K562 (cell line): ENCODE measurements at regions not wholly inside any gene's neighbourhood (a gene's known extent, or its start where the extent isn't known, plus 50 kb on each side); places are given as distances from the start of the nearest gene placed in this dataset.
A peak's percentile ranks its signal among the peaks of the same experiment; 100 is the strongest.

Experiments used
- CBX3 ChIP-seq, 2 experiments: IDR thresholded peaks; 1 replicate in 1 of 2; 2 replicates in 1 of 2; pipeline ENCODE4 v1.6.1; 2012; ENCODE audit warnings: inconsistent platforms in 2 of 2, low read length in 2 of 2, borderline replicate concordance in 1 of 2, control low read depth in 1 of 2
- CCAR2 ChIP-seq: fragments of 200-400 bp; formaldehyde crosslinking; IDR thresholded peaks from 2 replicates; pipeline ENCODE4 v1.6.1; 2017; ENCODE audit warnings: mild to moderate bottlenecking, low read depth, low read length
- CREM ChIP-seq: IDR thresholded peaks from 2 replicates; pipeline ENCODE4 v1.6.1; 2014; ENCODE audit warnings: antibody characterized with exemption, low read depth
- CXXC5 ChIP-seq: fragments of 250-450 bp; sonication (Bioruptor Pico); IDR thresholded peaks from 2 replicates; pipeline ENCODE4 v1.8.0; 2022; ENCODE audit warnings: inconsistent platforms, mild to moderate bottlenecking, moderate library complexity
- DIDO1 ChIP-seq: fragments of 450-650 bp; IDR thresholded peaks from 2 replicates; pipeline ENCODE4 v1.6.1; 2016; ENCODE audit warnings: low read depth, missing biosample characterization, missing genetic modification characterization
- ETS1 ChIP-seq: conservative IDR thresholded peaks from 2 replicates; pipeline ENCODE4 v1.6.1; 2011; ENCODE audit warnings: low read depth, mild to moderate bottlenecking, low read length; ENCODE audit not compliant: control insufficient read depth
- GTF2E2 ChIP-seq: fragments of 200-800 bp; sonication (Bioruptor generic); IDR thresholded peaks from 2 replicates; pipeline ENCODE4 v1.6.1; 2016; ENCODE audit warnings: missing genetic modification characterization, missing compliant biosample characterization
- HCFC1 ChIP-seq: IDR thresholded peaks from 2 replicates; pipeline ENCODE4 v1.6.1; 2012; ENCODE audit warnings: low read depth, low read length, improper control_type of control experiment
- HDGF ChIP-seq: fragments of 450-650 bp; IDR thresholded peaks from 2 replicates; pipeline ENCODE4 v1.6.1; 2016
- KLF13 ChIP-seq: fragments of 450-650 bp; IDR thresholded peaks from 2 replicates; pipeline ENCODE4 v1.6.1; 2016; ENCODE audit warnings: missing genetic modification characterization, low read depth, mild to moderate bottlenecking, missing compliant biosample characterization, moderate library complexity, borderline replicate concordance
- MED1 ChIP-seq: sonication (generic); formaldehyde crosslinking; IDR thresholded peaks from 2 replicates; pipeline ENCODE4 v1.8.1; 2023; ENCODE audit warnings: missing genetic modification reagents, borderline replicate concordance
- MEF2D ChIP-seq: conservative IDR thresholded peaks from 2 replicates; pipeline ENCODE4 v1.6.1; 2016; ENCODE audit warnings: low read depth, missing genetic modification characterization, missing compliant biosample characterization
- MXD1 ChIP-seq: fragments of 250-450 bp; sonication (Bioruptor Pico); IDR thresholded peaks from 2 replicates; pipeline ENCODE4 v1.8.0; 2021; ENCODE audit warnings: borderline replicate concordance, mild to moderate bottlenecking, moderate library complexity; ENCODE audit not compliant: poor library complexity, severe bottlenecking
- RBM17 ChIP-seq: fragments of 200-400 bp; formaldehyde crosslinking; IDR thresholded peaks from 2 replicates; pipeline ENCODE4 v1.6.1; 2017; ENCODE audit warnings: low read depth, mild to moderate bottlenecking, low read length, borderline replicate concordance
- RCOR1 ChIP-seq, 2 experiments: IDR thresholded peaks; 2 replicates each; pipeline ENCODE4 v1.6.1; 2012; ENCODE audit warnings: low read depth in 2 of 2, low read length in 2 of 2, borderline replicate concordance in 1 of 2, improper control_type of control experiment in 1 of 2
- RNF2 ChIP-seq: sonication (generic); IDR thresholded peaks from 2 replicates; pipeline ENCODE4 v1.6.1; 2016
- SNIP1 ChIP-seq: fragments of 450-650 bp; IDR thresholded peaks from 2 replicates; pipeline ENCODE4 v1.7.1; 2017; ENCODE audit warnings: low read depth, mild to moderate bottlenecking
- TCF3 ChIP-seq: sonication (generic); formaldehyde crosslinking; IDR thresholded peaks from 2 replicates; pipeline ENCODE4 v1.4.0; 2020; ENCODE audit warnings: mild to moderate bottlenecking, missing genetic modification reagents
- TCF7 ChIP-seq: sonication (generic); IDR thresholded peaks from 2 replicates; pipeline ENCODE4 v1.6.1; 2016; ENCODE audit warnings: antibody characterized with exemption, borderline replicate concordance
- ZFP91 ChIP-seq: sonication (generic); formaldehyde crosslinking; IDR thresholded peaks from 2 replicates; pipeline ENCODE4 v1.8.0; 2022; ENCODE audit warnings: mild to moderate bottlenecking, missing genetic modification reagents
- ZNF124 ChIP-seq: sonication (generic); formaldehyde crosslinking; IDR thresholded peaks from 2 replicates; pipeline ENCODE4 v1.8.1; 2022; ENCODE audit warnings: missing genetic modification reagents
- ZNF133 ChIP-seq: fragments of 250-450 bp; sonication (Bioruptor Pico); IDR thresholded peaks from 2 replicates; pipeline ENCODE4 v1.4.0; 2020; ENCODE audit warnings: mild to moderate bottlenecking
- ZNF551 ChIP-seq: fragments of 250-450 bp; sonication (Bioruptor Pico); IDR thresholded peaks from 2 replicates; pipeline ENCODE4 v1.5.0; 2021; ENCODE audit warnings: mild to moderate bottlenecking, moderate library complexity
- ZNF586 ChIP-seq: fragments of 450-650 bp; formaldehyde crosslinking; conservative IDR thresholded peaks from 2 replicates; pipeline ENCODE4 v1.4.0; 2020; ENCODE audit warnings: mild to moderate bottlenecking, moderate library complexity
- ZZZ3 ChIP-seq: fragments of 450-650 bp; IDR thresholded peaks from 2 replicates; pipeline ENCODE4 v1.6.1; 2016; ENCODE audit warnings: antibody characterized with exemption, mild to moderate bottlenecking, moderate library complexity
- TF ChIP-seq, protein P1 (sequence below): fragments of 450-650 bp; formaldehyde crosslinking; IDR thresholded peaks from 2 replicates; pipeline ENCODE4 v1.4.0; 2020; ENCODE audit warnings: mild to moderate bottlenecking, mixed read lengths

- TF ChIP-seq ETS1 (no peak), DIDO1 (tag) (no peak), RCOR1 (IDR thresholded peaks at IDR 0.05; ENCODE audit: borderline replicate concordance in 1 of 2, low read depth in 2 of 2, low read length in 2 of 2) (no peak), HCFC1 (no peak), ZFP91 (no peak), ZZZ3 (no peak), CCAR2 (no peak), RBM17 (no peak), KLF13 (tag) (no peak), ZNF133 (CRISPR knock-in tag) (no peak), SNIP1 (no peak), TCF7 (no peak), ZNF551 (CRISPR knock-in tag) (no peak), ZNF586 (CRISPR knock-in tag) (no peak), CREM (peak; percentile 43; the same call in 1 of the 2 replicates), TCF3 (CRISPR knock-in tag) (0 out of 2 replicates have a peak, but pooled peaks have one; percentile 5), CXXC5 (CRISPR knock-in tag) (no peak), CBX3 (IDR thresholded peaks at IDR 0.05; ENCODE audit: borderline replicate concordance in 1 of 2, low read length in 2 of 2) (no peak), MEF2D (tag) (no peak), MXD1 (CRISPR knock-in tag) (no peak), ZNF124 (CRISPR knock-in tag) (no peak), HDGF (no peak), RNF2 (no peak), MED1 (CRISPR knock-in tag) (no peak), GTF2E2 (tag) (no peak)
- TF ChIP-seq, protein P1, sequence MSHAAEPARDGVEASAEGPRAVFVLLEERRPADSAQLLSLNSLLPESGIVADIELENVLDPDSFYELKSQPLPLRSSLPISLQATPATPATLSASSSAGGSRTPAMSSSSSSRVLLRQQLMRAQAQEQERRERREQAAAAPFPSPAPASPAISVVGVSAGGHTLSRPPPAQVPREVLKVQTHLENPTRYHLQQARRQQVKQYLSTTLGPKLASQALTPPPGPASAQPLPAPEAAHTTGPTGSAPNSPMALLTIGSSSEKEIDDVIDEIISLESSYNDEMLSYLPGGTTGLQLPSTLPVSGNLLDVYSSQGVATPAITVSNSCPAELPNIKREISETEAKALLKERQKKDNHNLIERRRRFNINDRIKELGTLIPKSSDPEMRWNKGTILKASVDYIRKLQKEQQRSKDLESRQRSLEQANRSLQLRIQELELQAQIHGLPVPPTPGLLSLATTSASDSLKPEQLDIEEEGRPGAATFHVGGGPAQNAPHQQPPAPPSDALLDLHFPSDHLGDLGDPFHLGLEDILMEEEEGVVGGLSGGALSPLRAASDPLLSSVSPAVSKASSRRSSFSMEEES, result no peak
These were observed 67.6 kb downstream of the SOX1 start (continued) for GRCh38 chr13:112134391-112135075.
